PC-9 (cell line): ENCODE measurements at regions not wholly inside any gene's neighbourhood (a gene's known extent, or its start where the extent isn't known, plus 50 kb on each side); places are given as distances from the start of the nearest gene placed in this dataset.

Source experiments
- BruUV-seq: library from RNA; stranded (reverse); fragments of 400-500 nt; replicated peaks from 2 replicates; lab custom pipeline; 2021; lab: Mats Ljungman, UMichigan
- CTCF ChIA-PET: fragments of 300-600 bp; sonication (Branson Sonifier 250); formaldehyde crosslinking; loops from one replicate; lab custom pipeline; 2022; ENCODE audit warnings: antibody characterized with exemption; lab: Charles Lee
- POLR2A ChIA-PET: fragments of 300-600 bp; sonication (Branson Sonifier 250); formaldehyde crosslinking; loops from one replicate; lab custom pipeline; 2022; ENCODE audit warnings: antibody characterized with exemption; ENCODE audit not compliant: unreplicated experiment; lab: Charles Lee
- DNase-seq, 2 experiments: peaks; one replicate each; pipeline versions ENCODE4 v3.0.0 to v3.0.0-alpha.2; 2015 to 2022; ENCODE audit warnings: mixed read lengths in 1 of 2
- H2AFZ ChIP-seq: fragments of 200-600 bp; sonication (generic); 2 replicates; pipeline ENCODE4 v1.8.1; 2017; ENCODE audit warnings: antibody characterized with exemption
- H3F3A ChIP-seq: fragments of 200-600 bp; sonication (generic); 2 replicates; pipeline ENCODE4 v1.8.1; 2017; ENCODE audit warnings: antibody characterized with exemption, mild to moderate bottlenecking, low read depth; ENCODE audit not compliant: insufficient read depth
- H3K27ac ChIP-seq: fragments of 200-600 bp; sonication (generic); 2 replicates; pipeline ENCODE4 v1.6.1; 2016; ENCODE audit warnings: mixed run types
- H3K27me3 ChIP-seq: fragments of 200-600 bp; sonication (generic); 2 replicates; pipeline ENCODE4 v1.6.1; 2016; ENCODE audit warnings: low read depth, mixed run types; ENCODE audit not compliant: insufficient read depth
- H3K36me3 ChIP-seq: fragments of 200-600 bp; sonication (generic); 2 replicates; pipeline ENCODE4 v1.6.1; 2016; ENCODE audit warnings: low read depth, mixed run types
- H3K4me1 ChIP-seq: fragments of 200-600 bp; sonication (generic); replicated peaks from 2 replicates; pipeline ENCODE4 v1.6.1; 2016; ENCODE audit warnings: mixed run types; ENCODE audit not compliant: insufficient read depth
- H3K4me2 ChIP-seq: fragments of 200-600 bp; sonication (generic); 2 replicates; pipeline ENCODE4 v1.6.1; 2017; ENCODE audit warnings: mixed run types
- H3K4me3 ChIP-seq: fragments of 200-600 bp; sonication (generic); 2 replicates; pipeline ENCODE4 v1.6.1; 2016; ENCODE audit warnings: mixed run types
- H3K79me2 ChIP-seq: fragments of 200-600 bp; sonication (generic); 2 replicates; pipeline ENCODE4 v1.6.1; 2017; ENCODE audit warnings: low read depth, mixed run types
- H3K9me2 ChIP-seq: fragments of 200-600 bp; sonication (generic); 2 replicates; pipeline ENCODE4 v1.8.1; 2017; ENCODE audit warnings: mild to moderate bottlenecking; ENCODE audit not compliant: insufficient read depth
- H3K9me3 ChIP-seq: fragments of 200-600 bp; sonication (generic); 2 replicates; pipeline ENCODE4 v1.8.1; 2016; ENCODE audit warnings: low read depth; ENCODE audit not compliant: insufficient read depth
- H4K20me1 ChIP-seq: fragments of 200-600 bp; sonication (generic); 2 replicates; pipeline ENCODE4 v1.8.1; 2017; ENCODE audit not compliant: insufficient read depth
- CTCF ChIP-seq: fragments of 200-600 bp; sonication (generic); conservative IDR thresholded peaks from 2 replicates; pipeline ENCODE4 v1.6.1; 2017; ENCODE audit warnings: mixed run types, antibody characterized with exemption, mild to moderate bottlenecking, moderate library complexity
- EZH2 ChIP-seq: fragments of 200-600 bp; sonication (generic); IDR thresholded peaks from 2 replicates; pipeline ENCODE4 v1.8.0; 2017; ENCODE audit warnings: antibody characterized with exemption, low read depth
- intact Hi-C: fragments of 100-400 bp; cut with micrococcal nuclease; formaldehyde crosslinking; loops from one replicate; pipeline ENCODE4 v1.10.0; 2022; ENCODE audit not compliant: unreplicated experiment

GRCh38 chr6:166688901-166689300 lies 61.9 kb upstream of the RPS6KA2 start:
- no peaks in the 10 kb centered on the region for H3K36me3 ChIP-seq
- CTCF ChIA-PET: no interaction called here
- no peaks in the 10 kb centered on the region for H3K27me3 ChIP-seq
- H3K9me3 ChIP-seq: no peaks in the 10 kb centered on the region
- DNase-seq: no peak
- no peaks in the 10 kb centered on the region for H3K9me2 ChIP-seq
- H3K79me2 ChIP-seq: no peaks in the 10 kb centered on the region
- intact Hi-C loops: no loop called here
- H3K4me2 ChIP-seq: no peak overlapping the region
- no peaks in the 10 kb centered on the region for H4K20me1 ChIP-seq
- peaks cover 15% of the 10 kb centered on the region for H3K4me1 ChIP-seq
- no peak for TF ChIP-seq CTCF
- POLR2A ChIA-PET: no interaction called here
- H2AFZ ChIP-seq: no peak overlapping the region
- H3F3A ChIP-seq: peaks cover 12% of the 10 kb centered on the region; the same call in 1 of the 2 replicates
- H3K4me3 ChIP-seq: no peak overlapping the region
- H3K27ac ChIP-seq: no peak overlapping the region
- no TSS peak for BruUV-seq

- BruUV-seq: no TSS peak
- Histone ChIP-seq H3K4me1 (peaks cover 15% of the 10 kb centered on the region), H3K4me2 (no peak overlapping the region), H3K36me3 (no peaks in the 10 kb centered on the region), H3F3A (peaks cover 12% of the 10 kb centered on the region; the same call in 1 of the 2 replicates), H3K79me2 (no peaks in the 10 kb centered on the region), H3K9me2 (no peaks in the 10 kb centered on the region), H4K20me1 (no peaks in the 10 kb centered on the region), H3K4me3 (no peak overlapping the region), H3K27ac (no peak overlapping the region), H3K27me3 (no peaks in the 10 kb centered on the region), H2AFZ (no peak overlapping the region), H3K9me3 (no peaks in the 10 kb centered on the region)
- ChIA-PET POLR2A (no interaction called here), CTCF (interaction anchor here (0.6 kb wide), 1 partner anchor 49 kb away, joined by 9 read pairs; no protein-coding TSS in a partner anchor)
- TF ChIP-seq CTCF: no peak
- TF ChIP-seq EZH2: no peak
- intact Hi-C loops: no loop called here
- DNase-seq: no peak
Measured at GRCh38 chr6:166687879-166688205, 60.8 kb upstream of the RPS6KA2 start.

GRCh38 chr6:166687070-166687878 lies 60.2 kb upstream of the RPS6KA2 start:
- no peak overlapping the region for H3K4me3 ChIP-seq
- DNase-seq: no peak
- ChIA-PET CTCF (no interaction called here), POLR2A (no interaction called here)
- H3K9me3 ChIP-seq: no peaks in the 10 kb centered on the region
- H3K27me3 ChIP-seq: no peaks in the 10 kb centered on the region
- no peaks in the 10 kb centered on the region for H3K36me3 ChIP-seq
- H3K79me2 ChIP-seq: no peaks in the 10 kb centered on the region
- intact Hi-C loops: no loop called here
- no peak overlapping the region for H2AFZ ChIP-seq
- no peak overlapping the region for H3K4me2 ChIP-seq
- H3K27ac ChIP-seq: no peak overlapping the region
- no peaks in the 10 kb centered on the region for H4K20me1 ChIP-seq
- H3K4me1 ChIP-seq: peaks cover 15% of the 10 kb centered on the region
- TF ChIP-seq CTCF: no peak
- TF ChIP-seq EZH2: no peak
- BruUV-seq: no TSS peak
- peaks cover 12% of the 10 kb centered on the region; the same call in 1 of the 2 replicates for H3F3A ChIP-seq
- no peaks in the 10 kb centered on the region for H3K9me2 ChIP-seq
